Astrocyte (in vitro differentiated cells and primary cell): ENCODE measurements at regions not wholly inside any gene's neighbourhood (a gene's known extent, or its start where the extent isn't known, plus 50 kb on each side); places are given as distances from the start of the nearest gene placed in this dataset.

Experiments
- DNase-seq: peaks from one replicate; pipeline ENCODE4 v3.0.0-alpha.2; 2010; ENCODE audit warnings: low read depth
- FAIRE-seq: peaks from 2 replicates; lab custom pipeline; 2011; peaks lifted over from hg19 to GRCh38; lab: Jason Lieb, UNC
- H2AFZ ChIP-seq: 2 replicates; pipeline ENCODE4 v1.6.0; 2012; ENCODE audit warnings: low read depth, low read length, inconsistent platforms
- H3K27ac ChIP-seq: 2 replicates; pipeline ENCODE4 v1.5.1; 2011; ENCODE audit warnings: low read depth, low read length, inconsistent platforms
- H3K27me3 ChIP-seq: 2 replicates; pipeline ENCODE4 v1.6.0; 2011; ENCODE audit warnings: low read length, inconsistent platforms; ENCODE audit not compliant: insufficient read depth
- H3K36me3 ChIP-seq: 2 replicates; pipeline ENCODE4 v1.5.1; 2011; ENCODE audit warnings: low read length, inconsistent platforms; ENCODE audit not compliant: insufficient read depth
- H3K4me1 ChIP-seq: 2 replicates; pipeline ENCODE4 v1.5.1; 2011; ENCODE audit warnings: low read length, inconsistent platforms; ENCODE audit not compliant: insufficient read depth
- H3K4me2 ChIP-seq: 2 replicates; pipeline ENCODE4 v1.6.0; 2012; ENCODE audit warnings: low read length, inconsistent platforms
- H3K4me3 ChIP-seq: 2 replicates; pipeline ENCODE4 v1.5.1; 2011; ENCODE audit warnings: low read depth, mild to moderate bottlenecking, low read length, inconsistent platforms; ENCODE audit not compliant: insufficient read depth
- H3K79me2 ChIP-seq: 2 replicates; pipeline ENCODE4 v1.6.0; 2012; ENCODE audit warnings: mild to moderate bottlenecking, low read length, inconsistent platforms; ENCODE audit not compliant: insufficient read depth
- H3K9ac ChIP-seq: 2 replicates; pipeline ENCODE4 v1.6.0; 2012; ENCODE audit warnings: mild to moderate bottlenecking, low read length, inconsistent platforms
- H3K9me3 ChIP-seq: 2 replicates; pipeline ENCODE4 v1.5.1; 2012; ENCODE audit warnings: low read depth, mild to moderate bottlenecking, low read length, inconsistent platforms; ENCODE audit not compliant: insufficient read depth
- H4K20me1 ChIP-seq: 2 replicates; pipeline ENCODE4 v1.6.0; 2012; ENCODE audit warnings: low read length, inconsistent platforms; ENCODE audit not compliant: insufficient read depth
- H3K27ac Mint-ChIP-seq: one replicate; pipeline ENCODE4 v1.8.0; 2021; ENCODE audit warnings: mild to moderate bottlenecking, mixed read lengths; ENCODE audit not compliant: unreplicated experiment
- H3K27me3 Mint-ChIP-seq: one replicate; pipeline ENCODE4 v1.8.0; 2021; ENCODE audit warnings: low read depth, mixed read lengths; ENCODE audit not compliant: unreplicated experiment
- H3K36me3 Mint-ChIP-seq: one replicate; pipeline ENCODE4 v1.8.0; 2021; ENCODE audit warnings: low read depth, mixed read lengths; ENCODE audit not compliant: unreplicated experiment
- H3K4me1 Mint-ChIP-seq: one replicate; pipeline ENCODE4 v1.8.0; 2021; ENCODE audit warnings: low read depth, mixed read lengths; ENCODE audit not compliant: unreplicated experiment
- H3K4me3 Mint-ChIP-seq: one replicate; pipeline ENCODE4 v1.8.0; 2021; ENCODE audit warnings: mild to moderate bottlenecking, moderate library complexity, mixed read lengths; ENCODE audit not compliant: unreplicated experiment
- H3K9me3 Mint-ChIP-seq: one replicate; pipeline ENCODE4 v1.8.0; 2021; ENCODE audit warnings: mild to moderate bottlenecking, mixed read lengths; ENCODE audit not compliant: unreplicated experiment
- CTCF ChIP-seq: IDR thresholded peaks from 2 replicates; pipeline ENCODE4 v1.5.1; 2011; ENCODE audit warnings: low read depth, mild to moderate bottlenecking, inconsistent platforms, low read length, moderate library complexity; ENCODE audit not compliant: insufficient read depth
- EZH2 ChIP-seq: IDR thresholded peaks from 2 replicates; pipeline ENCODE4 v1.6.1; 2012; ENCODE audit warnings: mild to moderate bottlenecking, low read length, inconsistent platforms; ENCODE audit not compliant: insufficient read depth

- Histone ChIP-seq H4K20me1 (no peaks in the 10 kb centered on the region), H3K27ac (no peak overlapping the region), H3K4me2 (no peak overlapping the region), H2AFZ (no peak overlapping the region), H3K9ac (no peak overlapping the region), H3K4me1 (no peaks in the 10 kb centered on the region), H3K9me3 (peaks cover 4% of the 10 kb centered on the region), H3K27me3 (no peaks in the 10 kb centered on the region), H3K36me3 (no peaks in the 10 kb centered on the region), H3K79me2 (no peaks in the 10 kb centered on the region), H3K4me3 (no peak overlapping the region)
- TF ChIP-seq EZH2 (no peak), CTCF (no peak)
- FAIRE-seq (no peak), DNase-seq (no peak)
- Mint-ChIP-seq H3K9me3 (peaks cover 3% of the 10 kb centered on the region), H3K4me3 (no peak overlapping the region), H3K27ac (no peak overlapping the region), H3K27me3 (no peaks in the 10 kb centered on the region), H3K4me1 (no peaks in the 10 kb centered on the region), H3K36me3 (no peaks in the 10 kb centered on the region)
These were observed 1510.1 kb downstream of the MAT2B start for GRCh38 chr5:165015547-165015946.

GRCh38 chr5:165026971-165027370, 1521.6 kb downstream of the MAT2B start:
- no peak overlapping the region for H3K4me3 ChIP-seq
- no peaks in the 10 kb centered on the region for H3K4me1 ChIP-seq
- H3K36me3 ChIP-seq: no peaks in the 10 kb centered on the region
- TF ChIP-seq CTCF: no peak
- no peak for TF ChIP-seq EZH2
- H2AFZ ChIP-seq: no peak overlapping the region
- no peaks in the 10 kb centered on the region for H3K79me2 ChIP-seq
- Mint-ChIP-seq H3K36me3 (no peaks in the 10 kb centered on the region), H3K27ac (no peak overlapping the region), H3K4me3 (no peak overlapping the region), H3K4me1 (no peaks in the 10 kb centered on the region), H3K9me3 (no peaks in the 10 kb centered on the region), H3K27me3 (no peaks in the 10 kb centered on the region)
- no peak overlapping the region for H3K4me2 ChIP-seq
- H3K9ac ChIP-seq: no peak overlapping the region
- FAIRE-seq: no peak
- no peaks in the 10 kb centered on the region for H3K9me3 ChIP-seq
- DNase-seq: no peak
- no peaks in the 10 kb centered on the region for H4K20me1 ChIP-seq
- H3K27me3 ChIP-seq: no peaks in the 10 kb centered on the region
- H3K27ac ChIP-seq: no peak overlapping the region

- H3K4me3 ChIP-seq: no peak overlapping the region
- no peak overlapping the region for H3K9ac ChIP-seq
- no peak overlapping the region for H3K4me3 Mint-ChIP-seq
These were observed 1522.9 kb downstream of the MAT2B start for GRCh38 chr5:165028356-165028755.

More at GRCh38 chr5:165028356-165028755, 1522.9 kb downstream of the MAT2B start:
- no peaks in the 10 kb centered on the region for H3K9me3 Mint-ChIP-seq
- H3K4me1 Mint-ChIP-seq: no peaks in the 10 kb centered on the region
- Histone ChIP-seq H3K4me2 (no peak overlapping the region), H2AFZ (no peak overlapping the region), H3K9me3 (no peaks in the 10 kb centered on the region), H3K79me2 (no peaks in the 10 kb centered on the region), H3K27me3 (no peaks in the 10 kb centered on the region), H4K20me1 (no peaks in the 10 kb centered on the region), H3K4me1 (no peaks in the 10 kb centered on the region), H3K36me3 (no peaks in the 10 kb centered on the region), H3K27ac (no peak overlapping the region)
- no peaks in the 10 kb centered on the region for H3K27me3 Mint-ChIP-seq
- no peak overlapping the region for H3K27ac Mint-ChIP-seq
- DNase-seq (no peak), FAIRE-seq (no peak)
- H3K36me3 Mint-ChIP-seq: no peaks in the 10 kb centered on the region
- no peak for TF ChIP-seq CTCF
